ENCODE measurements at regions not wholly inside any gene's neighbourhood (a gene's known extent, or its start where the extent isn't known, plus 50 kb on each side); places are given as distances from the start of the nearest gene placed in this dataset.
A peak's percentile ranks its signal among the peaks of the same experiment; 100 is the strongest.

DNA sequence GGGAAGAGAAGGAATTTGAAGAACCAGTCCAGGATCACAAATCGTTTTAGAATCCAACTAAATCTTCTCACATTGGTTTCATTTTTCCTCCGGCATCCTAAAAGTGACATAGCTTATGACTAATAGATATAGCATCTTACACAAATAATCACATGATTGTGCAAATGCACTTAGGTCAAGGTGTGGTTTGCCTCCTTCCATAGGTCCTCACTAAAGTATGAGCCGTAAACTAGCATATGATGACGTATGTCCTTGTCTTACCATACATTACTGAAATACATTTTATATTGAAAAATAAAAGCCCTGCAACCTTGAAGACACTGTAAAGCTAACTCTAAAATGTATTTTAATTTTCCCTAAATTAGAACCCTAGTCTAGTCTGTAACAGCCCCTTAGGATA, 362.7 kb upstream of the ADAMTS16 start:
- TF ChIP-seq, protein P1, sequence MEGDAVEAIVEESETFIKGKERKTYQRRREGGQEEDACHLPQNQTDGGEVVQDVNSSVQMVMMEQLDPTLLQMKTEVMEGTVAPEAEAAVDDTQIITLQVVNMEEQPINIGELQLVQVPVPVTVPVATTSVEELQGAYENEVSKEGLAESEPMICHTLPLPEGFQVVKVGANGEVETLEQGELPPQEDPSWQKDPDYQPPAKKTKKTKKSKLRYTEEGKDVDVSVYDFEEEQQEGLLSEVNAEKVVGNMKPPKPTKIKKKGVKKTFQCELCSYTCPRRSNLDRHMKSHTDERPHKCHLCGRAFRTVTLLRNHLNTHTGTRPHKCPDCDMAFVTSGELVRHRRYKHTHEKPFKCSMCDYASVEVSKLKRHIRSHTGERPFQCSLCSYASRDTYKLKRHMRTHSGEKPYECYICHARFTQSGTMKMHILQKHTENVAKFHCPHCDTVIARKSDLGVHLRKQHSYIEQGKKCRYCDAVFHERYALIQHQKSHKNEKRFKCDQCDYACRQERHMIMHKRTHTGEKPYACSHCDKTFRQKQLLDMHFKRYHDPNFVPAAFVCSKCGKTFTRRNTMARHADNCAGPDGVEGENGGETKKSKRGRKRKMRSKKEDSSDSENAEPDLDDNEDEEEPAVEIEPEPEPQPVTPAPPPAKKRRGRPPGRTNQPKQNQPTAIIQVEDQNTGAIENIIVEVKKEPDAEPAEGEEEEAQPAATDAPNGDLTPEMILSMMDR (IDR thresholded peaks at IDR 0.05; ENCODE audit: partially characterized antibody, unreplicated experiment): no peak
- no peak overlapping the region for H3K27ac Mint-ChIP-seq (ENCODE audit: unreplicated experiment)
- no peak for DNase-seq
- H3K4me3 Mint-ChIP-seq (ENCODE audit: unreplicated experiment): no peak overlapping the region
- no peaks in the 10 kb centered on the region for H3K36me3 Mint-ChIP-seq (ENCODE audit: unreplicated experiment)
- H3K4me1 Mint-ChIP-seq (ENCODE audit: low read depth, unreplicated experiment): peaks cover 12% of the 10 kb centered on the region
- no peaks in the 10 kb centered on the region for H3K27me3 Mint-ChIP-seq (ENCODE audit: unreplicated experiment)
- peaks cover 2% of the 10 kb centered on the region for H3K9me3 Mint-ChIP-seq (ENCODE audit: unreplicated experiment)

- Mint-ChIP-seq H3K27ac (ENCODE audit: unreplicated experiment) (peak overlapping the region; percentile 84), H3K4me3 (ENCODE audit: unreplicated experiment) (peak overlapping the region; percentile 26), H3K4me1 (ENCODE audit: low read depth, unreplicated experiment) (peaks cover 12% of the 10 kb centered on the region), H3K27me3 (ENCODE audit: unreplicated experiment) (no peaks in the 10 kb centered on the region), H3K36me3 (ENCODE audit: unreplicated experiment) (no peaks in the 10 kb centered on the region), H3K9me3 (ENCODE audit: unreplicated experiment) (peaks cover 2% of the 10 kb centered on the region)
- TF ChIP-seq, protein P1 (IDR thresholded peaks at IDR 0.05; ENCODE audit: partially characterized antibody, unreplicated experiment): no peak
- DNase-seq: no peak
Measured at GRCh38 chr5:4780633-4781032, 359.5 kb upstream of the ADAMTS16 start.

GRCh38 chr5:4781299-4781698, 358.8 kb upstream of the ADAMTS16 start:
- H3K36me3 Mint-ChIP-seq (ENCODE audit: unreplicated experiment): no peaks in the 10 kb centered on the region
- no peaks in the 10 kb centered on the region for H3K27me3 Mint-ChIP-seq (ENCODE audit: unreplicated experiment)
- peaks cover 12% of the 10 kb centered on the region for H3K4me1 Mint-ChIP-seq (ENCODE audit: low read depth, unreplicated experiment)
- H3K27ac Mint-ChIP-seq (ENCODE audit: unreplicated experiment): peak overlapping the region; percentile 84
- no peak for DNase-seq
- TF ChIP-seq, protein P1 (IDR thresholded peaks at IDR 0.05; ENCODE audit: partially characterized antibody, unreplicated experiment): no peak
- H3K9me3 Mint-ChIP-seq (ENCODE audit: unreplicated experiment): peaks cover 2% of the 10 kb centered on the region
- no peak overlapping the region for H3K4me3 Mint-ChIP-seq (ENCODE audit: unreplicated experiment)

DNA sequence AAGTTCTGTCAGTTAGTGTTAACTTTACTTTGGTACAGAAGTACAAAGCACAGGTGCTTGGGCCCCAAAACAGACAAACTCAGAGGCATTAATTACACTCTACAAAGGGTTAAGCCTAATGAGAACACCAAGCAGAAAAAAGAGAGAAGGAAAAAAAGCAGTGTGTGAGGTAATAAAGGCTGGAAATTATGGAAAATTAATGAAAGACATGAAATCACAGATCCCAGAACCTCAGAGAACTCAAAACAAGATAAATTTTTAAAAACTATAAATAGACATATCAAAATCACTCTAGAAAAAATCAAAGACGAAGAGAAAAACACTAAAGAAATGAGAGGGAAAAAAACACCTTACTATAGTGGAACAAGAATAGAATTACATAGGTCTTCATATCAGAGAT, 354.2 kb upstream of the ADAMTS16 start:
- H3K27ac Mint-ChIP-seq (ENCODE audit: unreplicated experiment): no peak overlapping the region
- no peaks in the 10 kb centered on the region for H3K27me3 Mint-ChIP-seq (ENCODE audit: unreplicated experiment)
- TF ChIP-seq, protein P1 (IDR thresholded peaks at IDR 0.05; ENCODE audit: partially characterized antibody, unreplicated experiment): no peak
- H3K9me3 Mint-ChIP-seq (ENCODE audit: unreplicated experiment): no peaks in the 10 kb centered on the region
- no peak overlapping the region for H3K4me3 Mint-ChIP-seq (ENCODE audit: unreplicated experiment)
- peaks cover 5% of the 10 kb centered on the region for H3K4me1 Mint-ChIP-seq (ENCODE audit: low read depth, unreplicated experiment)
- H3K36me3 Mint-ChIP-seq (ENCODE audit: unreplicated experiment): no peaks in the 10 kb centered on the region
- no peak for DNase-seq

- Mint-ChIP-seq H3K27ac (ENCODE audit: unreplicated experiment) (no peak overlapping the region), H3K27me3 (ENCODE audit: unreplicated experiment) (no peaks in the 10 kb centered on the region), H3K4me1 (ENCODE audit: low read depth, unreplicated experiment) (no peaks in the 10 kb centered on the region), H3K4me3 (ENCODE audit: unreplicated experiment) (no peak overlapping the region), H3K36me3 (ENCODE audit: unreplicated experiment) (no peaks in the 10 kb centered on the region), H3K9me3 (ENCODE audit: unreplicated experiment) (no peaks in the 10 kb centered on the region)
- TF ChIP-seq, protein P1 (IDR thresholded peaks at IDR 0.05; ENCODE audit: partially characterized antibody, unreplicated experiment): no peak
- no peak for DNase-seq
Measured at GRCh38 chr5:4797445-4797844, 342.7 kb upstream of the ADAMTS16 start.

All from glutamatergic neuron (in vitro differentiated cells).